Kidney (tissue), 13 donors: ENCODE measurements at regions not wholly inside any gene's neighbourhood (a gene's known extent, or its start where the extent isn't known, plus 50 kb on each side); places are given as distances from the start of the nearest gene placed in this dataset.

Experiments used
- DNase-seq, 5 donors: peaks; one replicate each; pipeline ENCODE4 v3.0.0-alpha.2; 2013 to 2020
- FAIRE-seq: peaks from 2 replicates; lab custom pipeline; 2012; peaks lifted over from hg19 to GRCh38; lab: Jason Lieb, UNC
- H3K27ac ChIP-seq, 2 donors: one replicate each; pipeline ENCODE4 v1.7.0; 2013; ENCODE audit warnings: low read depth in 2 of 2, low read length in 2 of 2, inconsistent platforms in 1 of 2
- H3K27me3 ChIP-seq: one replicate; pipeline ENCODE4 v1.7.1; 2013; ENCODE audit warnings: low read length, inconsistent platforms; ENCODE audit not compliant: control insufficient read depth, insufficient read depth
- H3K36me3 ChIP-seq, 3 donors: one replicate each; pipeline versions ENCODE4 v1.7.0 to v1.7.1; 2013; ENCODE audit warnings: low read length in 3 of 3, control low read depth in 1 of 3, inconsistent platforms in 1 of 3; ENCODE audit not compliant: insufficient read depth in 3 of 3, control insufficient read depth in 2 of 3
- H3K4me1 ChIP-seq, 3 donors: one replicate each; pipeline versions ENCODE4 v1.7.0 to v1.7.1; 2013; ENCODE audit warnings: low read length in 3 of 3, inconsistent platforms in 1 of 3, low read depth in 1 of 3; ENCODE audit not compliant: control insufficient read depth in 2 of 3, insufficient read depth in 2 of 3
- H3K4me3 ChIP-seq, 3 donors: one replicate each; pipeline versions ENCODE4 v1.7.0 to v1.8.1; 2013; ENCODE audit warnings: low read length in 3 of 3, control low read depth in 1 of 3, inconsistent platforms in 1 of 3
- H3K9ac ChIP-seq, 3 donors: one replicate each; pipeline versions ENCODE4 v1.7.0 to v1.7.1; 2013; ENCODE audit warnings: low read length in 3 of 3, control low read depth in 1 of 3, inconsistent platforms in 1 of 3
- H3K9me3 ChIP-seq, 3 donors: one replicate each; pipeline versions ENCODE4 v1.7.0 to v1.7.1; 2013; ENCODE audit warnings: low read length in 3 of 3, control low read depth in 1 of 3, inconsistent platforms in 1 of 3; ENCODE audit not compliant: control insufficient read depth in 2 of 3, insufficient read depth in 1 of 3
- CTCF ChIP-seq: IDR thresholded peaks from 3 replicates; pipeline ENCODE4 v1.5.1; 2012; ENCODE audit warnings: mild to moderate bottlenecking, moderate library complexity, borderline replicate concordance; ENCODE audit not compliant: insufficient read depth; ENCODE audit errors: extremely low read depth
- intact Hi-C: fragments of 100-400 bp; cut with DNase I; formaldehyde crosslinking; loops from one replicate; pipeline ENCODE4 v1.11.1; 2022
- donor health status: control.
- donor health status: control.
- donor health status: control.
- donor health status: control.
- donor health status: control.
- donor health status: DM: yes; HTN: yes; CAD: no.
- donor health status: Normal renal cell carcinoma (clear cell type).

GRCh38 chr4:103499094-103499493 lies 220.7 kb downstream of the TACR3 start:
- Histone ChIP-seq H3K9me3 (no peaks in the 10 kb centered on the region), H3K4me1 (no peaks in the 10 kb centered on the region), H3K27me3 (no peaks in the 10 kb centered on the region), H3K4me3 (no peak overlapping the region), H3K36me3 (no peaks in the 10 kb centered on the region), H3K9ac (no peak overlapping the region), H3K27ac (no peak overlapping the region)
- intact Hi-C loops, result no loop called here
- FAIRE-seq (no peak), DNase-seq (no peak)
- no peak for TF ChIP-seq CTCF

GRCh38 chr4:103498161-103499070 lies 221.4 kb downstream of the TACR3 start:
- H3K27ac ChIP-seq, result no peak overlapping the region
- H3K4me1 ChIP-seq, result no peaks in the 10 kb centered on the region
- H3K4me3 ChIP-seq, result no peak overlapping the region
- H3K9me3 ChIP-seq, result no peaks in the 10 kb centered on the region
- no peaks in the 10 kb centered on the region for H3K36me3 ChIP-seq
- FAIRE-seq (no peak), DNase-seq (no peak)
- no peak for TF ChIP-seq CTCF
- H3K9ac ChIP-seq, result no peak overlapping the region
- intact Hi-C loops, result no loop called here
- no peaks in the 10 kb centered on the region for H3K27me3 ChIP-seq

- DNase-seq, result no peak
- intact Hi-C loops, result no loop called here
- FAIRE-seq, result no peak
Measured at GRCh38 chr4:103497692-103498091, 222.1 kb downstream of the TACR3 start.

More at GRCh38 chr4:103497692-103498091, 222.1 kb downstream of the TACR3 start:
- Histone ChIP-seq H3K9ac (no peak overlapping the region), H3K9me3 (no peaks in the 10 kb centered on the region), H3K27me3 (no peaks in the 10 kb centered on the region), H3K27ac (no peak overlapping the region), H3K4me1 (no peaks in the 10 kb centered on the region), H3K4me3 (no peak overlapping the region), H3K36me3 (no peaks in the 10 kb centered on the region)
- TF ChIP-seq CTCF, result no peak
